ENCODE measurements at regions not wholly inside any gene's neighbourhood (a gene's known extent, or its start where the extent isn't known, plus 50 kb on each side); places are given as distances from the start of the nearest gene placed in this dataset.

- TF ChIP-seq, protein P1, sequence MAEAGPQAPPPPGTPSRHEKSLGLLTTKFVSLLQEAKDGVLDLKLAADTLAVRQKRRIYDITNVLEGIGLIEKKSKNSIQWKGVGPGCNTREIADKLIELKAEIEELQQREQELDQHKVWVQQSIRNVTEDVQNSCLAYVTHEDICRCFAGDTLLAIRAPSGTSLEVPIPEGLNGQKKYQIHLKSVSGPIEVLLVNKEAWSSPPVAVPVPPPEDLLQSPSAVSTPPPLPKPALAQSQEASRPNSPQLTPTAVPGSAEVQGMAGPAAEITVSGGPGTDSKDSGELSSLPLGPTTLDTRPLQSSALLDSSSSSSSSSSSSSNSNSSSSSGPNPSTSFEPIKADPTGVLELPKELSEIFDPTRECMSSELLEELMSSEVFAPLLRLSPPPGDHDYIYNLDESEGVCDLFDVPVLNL (CRISPR knock-in tag; IDR thresholded peaks at IDR 0.05; ENCODE audit: borderline replicate concordance, low read depth), result no peak
- no peak for TF ChIP-seq FOXJ3 (CRISPR knock-in tag; IDR thresholded peaks at IDR 0.05; ENCODE audit: borderline replicate concordance)
- TF ChIP-seq USF1 (CRISPR knock-in tag; IDR thresholded peaks at IDR 0.05), result no peak
- TF ChIP-seq, protein P2, sequence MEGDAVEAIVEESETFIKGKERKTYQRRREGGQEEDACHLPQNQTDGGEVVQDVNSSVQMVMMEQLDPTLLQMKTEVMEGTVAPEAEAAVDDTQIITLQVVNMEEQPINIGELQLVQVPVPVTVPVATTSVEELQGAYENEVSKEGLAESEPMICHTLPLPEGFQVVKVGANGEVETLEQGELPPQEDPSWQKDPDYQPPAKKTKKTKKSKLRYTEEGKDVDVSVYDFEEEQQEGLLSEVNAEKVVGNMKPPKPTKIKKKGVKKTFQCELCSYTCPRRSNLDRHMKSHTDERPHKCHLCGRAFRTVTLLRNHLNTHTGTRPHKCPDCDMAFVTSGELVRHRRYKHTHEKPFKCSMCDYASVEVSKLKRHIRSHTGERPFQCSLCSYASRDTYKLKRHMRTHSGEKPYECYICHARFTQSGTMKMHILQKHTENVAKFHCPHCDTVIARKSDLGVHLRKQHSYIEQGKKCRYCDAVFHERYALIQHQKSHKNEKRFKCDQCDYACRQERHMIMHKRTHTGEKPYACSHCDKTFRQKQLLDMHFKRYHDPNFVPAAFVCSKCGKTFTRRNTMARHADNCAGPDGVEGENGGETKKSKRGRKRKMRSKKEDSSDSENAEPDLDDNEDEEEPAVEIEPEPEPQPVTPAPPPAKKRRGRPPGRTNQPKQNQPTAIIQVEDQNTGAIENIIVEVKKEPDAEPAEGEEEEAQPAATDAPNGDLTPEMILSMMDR (IDR thresholded peaks at IDR 0.05), result no peak
- TF ChIP-seq ESRRA (CRISPR knock-in tag; IDR thresholded peaks at IDR 0.05; ENCODE audit: borderline replicate concordance), result no peak
- no peak for TF ChIP-seq FOXP1 (CRISPR knock-in tag; IDR thresholded peaks at IDR 0.05; ENCODE audit: borderline replicate concordance)
- no peak for TF ChIP-seq SMAD3 (CRISPR knock-in tag; IDR thresholded peaks at IDR 0.05; ENCODE audit: borderline replicate concordance)
- TF ChIP-seq, protein P3, sequence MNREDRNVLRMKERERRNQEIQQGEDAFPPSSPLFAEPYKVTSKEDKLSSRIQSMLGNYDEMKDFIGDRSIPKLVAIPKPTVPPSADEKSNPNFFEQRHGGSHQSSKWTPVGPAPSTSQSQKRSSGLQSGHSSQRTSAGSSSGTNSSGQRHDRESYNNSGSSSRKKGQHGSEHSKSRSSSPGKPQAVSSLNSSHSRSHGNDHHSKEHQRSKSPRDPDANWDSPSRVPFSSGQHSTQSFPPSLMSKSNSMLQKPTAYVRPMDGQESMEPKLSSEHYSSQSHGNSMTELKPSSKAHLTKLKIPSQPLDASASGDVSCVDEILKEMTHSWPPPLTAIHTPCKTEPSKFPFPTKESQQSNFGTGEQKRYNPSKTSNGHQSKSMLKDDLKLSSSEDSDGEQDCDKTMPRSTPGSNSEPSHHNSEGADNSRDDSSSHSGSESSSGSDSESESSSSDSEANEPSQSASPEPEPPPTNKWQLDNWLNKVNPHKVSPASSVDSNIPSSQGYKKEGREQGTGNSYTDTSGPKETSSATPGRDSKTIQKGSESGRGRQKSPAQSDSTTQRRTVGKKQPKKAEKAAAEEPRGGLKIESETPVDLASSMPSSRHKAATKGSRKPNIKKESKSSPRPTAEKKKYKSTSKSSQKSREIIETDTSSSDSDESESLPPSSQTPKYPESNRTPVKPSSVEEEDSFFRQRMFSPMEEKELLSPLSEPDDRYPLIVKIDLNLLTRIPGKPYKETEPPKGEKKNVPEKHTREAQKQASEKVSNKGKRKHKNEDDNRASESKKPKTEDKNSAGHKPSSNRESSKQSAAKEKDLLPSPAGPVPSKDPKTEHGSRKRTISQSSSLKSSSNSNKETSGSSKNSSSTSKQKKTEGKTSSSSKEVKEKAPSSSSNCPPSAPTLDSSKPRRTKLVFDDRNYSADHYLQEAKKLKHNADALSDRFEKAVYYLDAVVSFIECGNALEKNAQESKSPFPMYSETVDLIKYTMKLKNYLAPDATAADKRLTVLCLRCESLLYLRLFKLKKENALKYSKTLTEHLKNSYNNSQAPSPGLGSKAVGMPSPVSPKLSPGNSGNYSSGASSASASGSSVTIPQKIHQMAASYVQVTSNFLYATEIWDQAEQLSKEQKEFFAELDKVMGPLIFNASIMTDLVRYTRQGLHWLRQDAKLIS (CRISPR knock-in tag; IDR thresholded peaks at IDR 0.05; ENCODE audit: borderline replicate concordance), result no peak
- no peak for TF ChIP-seq CREB1 (CRISPR knock-in tag; IDR thresholded peaks at IDR 0.05)
- TF ChIP-seq, protein P4, sequence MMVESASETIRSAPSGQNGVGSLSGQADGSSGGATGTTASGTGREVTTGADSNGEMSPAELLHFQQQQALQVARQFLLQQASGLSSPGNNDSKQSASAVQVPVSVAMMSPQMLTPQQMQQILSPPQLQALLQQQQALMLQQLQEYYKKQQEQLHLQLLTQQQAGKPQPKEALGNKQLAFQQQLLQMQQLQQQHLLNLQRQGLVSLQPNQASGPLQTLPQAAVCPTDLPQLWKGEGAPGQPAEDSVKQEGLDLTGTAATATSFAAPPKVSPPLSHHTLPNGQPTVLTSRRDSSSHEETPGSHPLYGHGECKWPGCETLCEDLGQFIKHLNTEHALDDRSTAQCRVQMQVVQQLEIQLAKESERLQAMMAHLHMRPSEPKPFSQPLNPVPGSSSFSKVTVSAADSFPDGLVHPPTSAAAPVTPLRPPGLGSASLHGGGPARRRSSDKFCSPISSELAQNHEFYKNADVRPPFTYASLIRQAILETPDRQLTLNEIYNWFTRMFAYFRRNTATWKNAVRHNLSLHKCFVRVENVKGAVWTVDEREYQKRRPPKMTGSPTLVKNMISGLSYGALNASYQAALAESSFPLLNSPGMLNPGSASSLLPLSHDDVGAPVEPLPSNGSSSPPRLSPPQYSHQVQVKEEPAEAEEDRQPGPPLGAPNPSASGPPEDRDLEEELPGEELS (CRISPR knock-in tag; IDR thresholded peaks at IDR 0.05), result no peak
- no peak for TF ChIP-seq GRHL2 (CRISPR knock-in tag; IDR thresholded peaks at IDR 0.05; ENCODE audit: insufficient replicate concordance, severe bottlenecking)
- no peak for TF ChIP-seq NFYB (CRISPR knock-in tag; conservative IDR thresholded peaks at IDR 0.05; ENCODE audit: low read depth)
- no peak for TF ChIP-seq SMAD4 (CRISPR knock-in tag; IDR thresholded peaks at IDR 0.05)
These were observed 556.4 kb upstream of the CTNND2 start for GRCh38 chr5:12460493-12461261.

Data from WTC11 (cell line).